GM21526 (cell line): ENCODE measurements at regions not wholly inside any gene's neighbourhood (a gene's known extent, or its start where the extent isn't known, plus 50 kb on each side); places are given as distances from the start of the nearest gene placed in this dataset.

Experiments used
- ATAC-seq: cut with Tn5 transposase; IDR thresholded peaks from one replicate; pipeline ENCODE4 v1.9.1; 2021; ENCODE audit warnings: moderate library complexity; ENCODE audit not compliant: unreplicated experiment, low FRiP score

- no peak for ATAC-seq
Observed at GRCh38 chr6:100152201-100152600, 158.2 kb upstream of the MCHR2 start.

- ATAC-seq: no peak
Observed at GRCh38 chr6:100144991-100145390, 151.0 kb upstream of the MCHR2 start.

- ATAC-seq: no peak
Observed at GRCh38 chr6:100138346-100139022, 144.5 kb upstream of the MCHR2 start.

- ATAC-seq: no peak
Observed at GRCh38 chr6:100137759-100138158, 143.7 kb upstream of the MCHR2 start.

GRCh38 chr6:100136590-100136989 is 142.6 kb upstream of the MCHR2 start:
- no peak for ATAC-seq

- no peak for ATAC-seq
Observed at GRCh38 chr6:100135977-100136376, 142.0 kb upstream of the MCHR2 start.

- no peak for ATAC-seq
Observed at GRCh38 chr6:100134703-100135102, 140.7 kb upstream of the MCHR2 start.

- ATAC-seq: no peak
Observed at GRCh38 chr6:100134297-100134696, 140.3 kb upstream of the MCHR2 start.

GRCh38 chr6:100132005-100132404 is 138.0 kb upstream of the MCHR2 start:
- no peak for ATAC-seq

- ATAC-seq: no peak
Observed at GRCh38 chr6:100130630-100131029, 136.6 kb upstream of the MCHR2 start.

GRCh38 chr6:100126790-100127484 is 132.9 kb upstream of the MCHR2 start:
- ATAC-seq: peak; percentile 67

- no peak for ATAC-seq
Observed at GRCh38 chr6:100121854-100122609, 128.0 kb upstream of the MCHR2 start.

GRCh38 chr6:100119261-100119660 is 125.2 kb upstream of the MCHR2 start:
- ATAC-seq: no peak

GRCh38 chr6:100118301-100118700 is 124.3 kb upstream of the MCHR2 start:
- no peak for ATAC-seq

GRCh38 chr6:100117680-100118079 is 123.7 kb upstream of the MCHR2 start:
- no peak for ATAC-seq

- ATAC-seq: peak; percentile 69
Observed at GRCh38 chr6:100116411-100117194, 122.6 kb upstream of the MCHR2 start.

GRCh38 chr6:100115407-100116101 is 121.5 kb upstream of the MCHR2 start:
- no peak for ATAC-seq

- no peak for ATAC-seq
Observed at GRCh38 chr6:100112855-100113508, 119.0 kb upstream of the MCHR2 start.

GRCh38 chr6:100105919-100106529 is 112.0 kb upstream of the MCHR2 start:
- ATAC-seq: no peak
